ENCODE measurements at regions not wholly inside any gene's neighbourhood (a gene's known extent, or its start where the extent isn't known, plus 50 kb on each side); places are given as distances from the start of the nearest gene placed in this dataset.

DNA sequence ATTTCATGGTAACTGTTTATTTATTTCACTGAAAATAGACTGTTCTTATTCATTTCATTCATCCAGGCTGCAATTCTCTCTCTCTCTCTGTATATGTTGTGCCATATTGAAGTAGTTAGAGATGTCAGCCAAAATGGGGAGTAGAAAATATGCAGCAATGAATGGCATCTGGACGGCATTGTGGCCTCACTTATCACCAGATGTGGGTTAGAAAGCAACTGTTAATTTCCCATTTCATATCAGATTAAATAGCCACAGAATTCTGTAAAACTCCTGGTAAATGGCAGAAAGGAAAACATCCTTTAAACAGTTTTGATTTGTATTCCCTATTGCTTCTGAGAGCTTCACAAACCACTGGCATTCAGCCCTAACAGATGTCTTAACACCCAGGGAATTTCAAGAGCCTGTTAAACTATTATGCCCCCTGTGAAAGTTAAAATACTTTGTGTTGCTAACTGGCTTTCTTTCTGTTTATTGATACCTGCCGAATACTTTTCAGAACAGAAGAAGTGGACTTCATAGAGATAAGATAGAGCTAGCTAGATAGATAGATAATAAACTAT, 1763.3 kb upstream of the MIR17HG start:
- no peak for TF ChIP-seq POLR2A (IDR thresholded peaks at IDR 0.05; ENCODE audit: low read length)
- no peak for TF ChIP-seq GATA1 (IDR thresholded peaks at IDR 0.05; ENCODE audit: low read depth, low read length)

Data from erythroblast (primary cell).